NCI-H1105 treated with DMSO at 0.1 percent for 48 hours (cell line): ENCODE measurements at regions not wholly inside any gene's neighbourhood (a gene's known extent, or its start where the extent isn't known, plus 50 kb on each side); places are given as distances from the start of the nearest gene placed in this dataset.
A peak's percentile ranks its signal among the peaks of the same experiment; 100 is the strongest.

Source experiments
- DNase-seq: peaks from one replicate; lab custom pipeline; 2025; lab: John Stamatoyannopoulos, UW

DNA sequence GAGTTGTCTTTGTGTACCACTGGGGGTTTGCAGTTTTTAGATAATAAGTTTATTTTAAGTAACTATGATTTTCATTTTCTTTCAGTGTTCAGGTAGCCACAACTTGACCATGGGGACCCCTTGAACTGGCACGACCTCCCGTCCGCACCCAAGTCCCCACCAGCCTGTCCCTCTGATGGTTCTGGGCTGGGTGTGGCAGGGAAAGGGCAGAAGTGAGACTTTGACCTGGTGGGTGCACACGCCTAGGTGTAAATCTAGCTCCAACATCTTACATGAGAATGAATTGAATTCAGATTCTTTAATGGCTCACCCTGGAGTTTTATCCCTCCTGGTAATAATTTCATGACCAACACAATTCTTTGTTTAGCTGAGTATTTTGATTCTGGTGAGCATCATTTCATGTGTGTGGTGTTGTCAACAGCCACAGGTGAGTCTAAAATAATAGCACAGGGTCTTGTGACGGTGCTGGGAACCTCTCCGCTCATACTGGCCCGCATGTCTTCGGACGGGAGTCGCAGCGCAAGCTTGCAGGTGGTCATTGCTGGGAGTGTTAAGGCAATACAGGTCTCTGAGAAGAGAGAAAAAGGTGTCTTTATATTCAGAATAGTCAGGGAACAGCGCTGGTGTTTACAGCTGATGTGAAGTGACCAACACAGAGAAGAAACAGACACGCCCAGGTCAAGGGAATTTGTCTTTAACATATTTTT is 50.8 kb upstream of the POFUT2 start:
- DNase-seq = no peak

DNA sequence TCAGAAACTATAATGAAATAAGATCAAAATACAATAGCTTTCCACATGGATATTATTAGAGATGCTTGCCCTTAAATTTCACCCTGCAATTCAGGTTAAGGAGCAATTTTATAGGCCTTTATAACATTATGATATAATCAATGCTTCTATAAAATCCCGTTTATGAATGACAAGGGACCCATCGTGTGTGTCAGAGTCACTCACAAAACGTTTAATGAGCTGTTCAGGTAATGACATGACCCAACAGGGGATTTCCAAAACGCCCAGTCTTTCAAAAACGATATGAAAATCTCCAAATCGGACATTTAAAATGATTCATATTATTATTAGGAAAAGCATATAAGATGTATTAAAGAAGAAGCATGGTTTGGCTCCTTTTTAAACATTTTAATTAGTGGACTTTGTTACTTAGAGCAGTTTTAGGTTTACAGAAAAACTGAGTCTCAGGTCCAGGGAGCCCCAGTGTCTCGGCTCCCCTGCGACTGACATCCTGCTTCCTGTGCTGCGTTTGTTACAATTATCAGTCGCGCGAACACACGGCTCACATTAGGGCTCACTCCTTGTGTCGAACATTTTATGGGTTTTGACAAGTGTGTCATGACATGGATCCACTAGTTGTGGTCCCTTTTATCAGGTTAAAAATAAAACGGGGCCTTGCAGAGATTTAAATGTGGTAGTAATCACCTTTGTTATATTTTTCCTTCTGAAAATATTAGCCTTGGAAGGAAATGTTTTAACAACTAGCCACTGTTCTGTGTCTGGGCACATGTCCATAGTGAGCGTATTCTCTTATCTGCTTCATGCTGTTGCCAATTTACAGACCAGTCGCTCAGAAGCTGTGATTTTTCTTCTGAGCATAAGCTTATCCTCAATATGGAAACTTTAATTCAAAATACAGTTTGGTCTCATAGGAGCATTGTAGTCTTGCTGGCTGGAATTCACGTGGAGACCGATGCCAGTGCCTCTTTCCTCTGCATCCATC is 52.0 kb upstream of the POFUT2 start:
- DNase-seq = no peak

DNA sequence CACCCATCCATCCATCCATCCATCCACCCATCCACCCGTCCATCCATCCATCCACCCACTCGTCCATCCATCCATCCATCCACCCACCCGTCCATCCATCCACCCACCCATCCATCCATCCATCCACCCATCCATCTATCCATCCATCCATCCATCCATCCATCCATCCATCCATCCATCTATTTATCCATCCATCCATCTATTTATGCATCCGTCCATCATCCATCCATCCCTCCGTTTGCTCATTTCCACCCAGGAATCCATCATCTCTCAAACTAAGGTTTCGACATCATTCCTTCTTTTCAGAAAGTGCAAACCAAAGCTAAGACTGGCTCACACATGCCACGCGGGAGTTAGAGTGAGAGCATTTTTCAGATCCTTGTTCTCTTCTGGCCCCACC is 52.8 kb upstream of the POFUT2 start:
- DNase-seq = no peak

DNA sequence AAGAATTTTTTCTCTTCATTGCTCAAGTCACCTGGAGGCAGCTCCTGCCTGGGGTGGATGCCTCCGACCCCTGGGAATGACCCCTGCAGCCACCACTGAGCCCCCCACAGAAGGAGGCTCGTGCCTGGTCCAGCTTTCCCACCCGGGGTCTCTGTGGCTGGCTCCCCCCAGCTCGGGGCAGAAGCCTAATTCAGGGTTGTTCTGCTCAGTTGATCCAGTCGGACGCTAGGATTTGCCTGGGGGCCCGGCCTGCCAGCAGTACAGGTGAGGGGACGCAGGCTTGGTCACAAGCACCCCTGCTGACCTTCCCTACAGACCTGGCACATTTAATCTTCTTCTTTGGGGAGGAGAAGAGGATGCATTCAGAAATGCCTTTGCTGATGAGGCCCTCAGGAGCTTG is 53.6 kb upstream of the POFUT2 start:
- DNase-seq = no peak

DNA sequence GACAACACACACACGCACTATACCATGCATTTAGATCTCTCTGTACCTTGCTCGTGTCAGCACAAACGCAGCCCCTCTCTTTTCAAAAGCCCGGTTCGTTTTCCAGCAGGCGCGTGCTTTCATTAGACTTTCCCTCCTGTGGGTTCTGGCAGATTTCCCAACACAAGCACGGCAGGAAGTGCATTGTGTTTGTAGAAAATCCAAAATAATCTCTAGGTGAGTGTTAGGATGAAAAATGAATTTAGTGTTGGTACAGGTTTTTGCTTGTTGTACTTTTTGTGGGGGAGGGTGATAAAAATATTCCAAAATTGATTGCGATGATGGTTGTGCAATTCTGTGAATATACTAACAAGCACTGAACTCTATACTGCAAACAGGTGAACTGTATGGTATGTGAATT is 54.1 kb upstream of the POFUT2 start:
- DNase-seq = peak; percentile 13

DNA sequence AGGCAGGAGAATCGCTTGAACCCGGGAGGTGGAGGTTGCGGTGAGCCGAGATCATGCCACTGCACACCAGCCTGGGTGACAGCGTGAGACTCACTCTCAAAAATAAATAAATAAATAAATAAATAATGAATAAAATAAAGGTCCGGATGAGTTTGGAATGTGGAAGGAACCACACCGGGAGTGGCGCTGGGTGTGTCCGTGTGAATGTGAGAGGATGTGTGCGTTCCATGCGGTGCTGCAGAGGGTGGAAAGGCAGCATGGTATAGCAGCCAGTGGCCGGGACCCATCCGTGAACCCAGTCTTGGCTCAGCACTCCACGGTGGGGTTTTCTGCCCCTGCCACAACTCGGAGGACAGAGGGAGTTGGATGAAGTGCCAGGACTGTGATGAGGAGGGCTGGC is 56.2 kb upstream of the POFUT2 start:
- DNase-seq = no peak

DNA sequence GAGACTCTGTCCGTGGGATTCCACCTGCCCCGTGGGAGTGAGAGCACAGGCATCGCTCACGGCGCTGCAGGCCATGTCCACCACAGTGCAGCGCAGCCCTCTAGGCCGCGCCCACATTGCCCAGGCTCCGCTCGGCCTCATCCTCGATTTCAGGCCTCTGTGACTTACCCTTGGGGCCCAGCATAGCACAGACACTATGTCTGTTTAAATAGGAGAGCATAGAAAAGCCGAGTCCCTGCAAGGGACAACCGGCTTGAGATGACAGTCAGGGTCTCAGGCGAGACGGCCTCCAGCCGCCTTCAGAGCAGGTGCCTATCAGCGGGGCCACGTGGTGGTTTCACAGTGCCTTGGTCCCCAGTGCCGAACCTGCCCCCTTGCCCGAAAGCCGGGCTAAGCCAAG is 56.9 kb upstream of the POFUT2 start:
- no peak for DNase-seq

DNA sequence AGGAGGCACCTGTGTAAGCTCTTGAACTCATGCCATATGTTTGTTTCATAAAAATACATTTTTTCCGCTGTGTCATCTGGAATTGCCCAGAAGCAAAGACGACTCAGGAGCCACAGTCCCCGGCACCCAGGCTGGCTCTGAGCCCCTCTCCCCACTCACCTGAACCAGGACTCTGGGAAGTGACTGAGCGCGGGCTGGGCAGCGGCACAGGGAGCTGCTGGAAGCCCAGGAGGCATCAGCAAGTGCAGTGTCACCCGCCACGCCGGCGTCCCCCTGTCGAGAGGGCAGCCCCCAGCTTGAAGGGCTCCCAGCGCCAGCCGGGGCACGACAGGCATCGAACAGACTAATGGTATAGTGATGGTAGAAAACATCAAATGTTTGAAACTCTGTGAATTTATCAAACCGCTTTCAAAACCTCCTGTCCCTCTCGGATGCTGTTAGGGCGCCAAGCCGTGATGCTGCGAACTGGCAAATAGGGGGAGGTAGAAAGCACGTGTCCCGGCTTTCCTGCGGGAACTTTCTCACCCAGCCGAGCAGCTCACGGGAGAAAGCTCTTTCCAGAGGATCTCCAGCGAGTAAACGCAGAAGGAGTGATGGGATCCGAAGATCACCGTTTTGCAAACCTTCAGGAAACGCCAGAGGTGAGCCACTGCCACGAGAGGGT is 57.8 kb upstream of the COL18A1 start:
- DNase-seq = no peak

DNA sequence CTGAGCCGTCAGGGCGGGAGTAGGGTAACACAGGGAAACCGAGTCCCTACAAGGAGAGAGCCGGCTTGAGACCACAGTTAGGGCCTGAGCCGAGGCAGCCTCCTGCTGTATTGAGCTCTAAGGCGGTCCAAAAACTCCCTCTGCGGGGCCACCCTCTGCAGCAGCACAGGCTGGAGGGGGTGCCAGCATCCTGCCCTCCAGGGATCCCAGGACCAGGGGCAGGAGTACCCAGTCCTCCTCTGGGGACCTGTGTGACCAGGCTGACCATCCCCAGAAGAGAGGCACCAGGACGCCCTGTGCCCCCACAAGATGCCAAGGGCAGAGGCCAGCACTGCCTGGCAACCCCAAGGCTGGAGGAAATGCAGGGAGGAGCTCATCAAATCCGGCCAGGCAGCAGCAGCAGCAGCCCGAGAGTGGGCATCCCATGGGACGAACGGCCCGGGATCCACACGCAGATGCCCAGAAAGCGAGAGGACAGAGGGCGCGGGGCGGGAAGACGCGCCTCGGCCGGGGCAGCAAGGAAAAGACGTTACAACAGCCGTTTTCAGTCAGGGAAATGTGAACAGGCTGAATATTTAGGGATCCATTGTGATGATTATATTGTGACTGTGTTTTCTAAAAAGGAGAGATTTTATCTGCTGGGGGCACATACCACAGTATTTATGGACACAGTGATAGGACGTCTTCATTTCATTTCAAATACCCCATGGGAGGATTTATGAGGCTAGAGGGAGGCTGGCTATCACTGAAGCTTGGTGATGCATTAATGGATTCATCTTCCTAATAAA is 57.1 kb upstream of the COL18A1 start:
- no peak for DNase-seq

DNA sequence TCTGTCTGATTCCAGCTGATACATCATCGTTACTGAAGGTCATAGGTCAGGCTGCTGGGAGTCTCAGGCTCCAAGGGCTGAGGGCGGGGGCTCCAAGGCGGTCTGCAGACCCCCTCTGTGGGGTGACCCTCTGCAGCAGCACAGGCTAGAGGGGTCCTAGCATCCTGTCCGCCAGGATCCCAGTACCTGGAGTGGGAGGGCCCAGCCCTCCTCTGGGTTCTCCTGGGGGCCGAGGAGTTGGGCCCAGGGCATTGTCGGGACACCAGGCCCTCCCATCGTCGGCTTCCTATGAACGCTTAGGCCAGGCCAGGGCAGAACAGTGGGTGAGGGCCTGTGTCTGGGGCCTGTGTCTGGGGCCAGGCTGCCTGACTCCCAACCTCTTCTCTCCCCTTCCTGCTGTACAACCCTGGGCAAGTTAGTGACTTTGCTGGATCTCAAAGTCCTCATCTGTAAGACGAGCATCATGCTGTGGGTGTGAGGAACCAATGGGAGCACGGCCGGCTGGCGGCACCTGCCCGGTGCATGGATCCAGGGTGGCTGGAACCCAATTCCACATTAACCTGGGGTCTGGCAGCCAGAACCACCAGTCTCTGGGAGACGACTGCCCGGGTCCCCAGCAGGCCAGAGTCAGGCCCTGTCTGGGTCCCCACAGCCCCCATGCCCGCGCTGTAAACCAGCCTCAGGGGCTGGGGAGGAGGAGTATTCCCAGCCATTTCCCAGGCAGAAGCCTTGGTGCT is 56.2 kb upstream of the COL18A1 start:
- DNase-seq = no peak

DNA sequence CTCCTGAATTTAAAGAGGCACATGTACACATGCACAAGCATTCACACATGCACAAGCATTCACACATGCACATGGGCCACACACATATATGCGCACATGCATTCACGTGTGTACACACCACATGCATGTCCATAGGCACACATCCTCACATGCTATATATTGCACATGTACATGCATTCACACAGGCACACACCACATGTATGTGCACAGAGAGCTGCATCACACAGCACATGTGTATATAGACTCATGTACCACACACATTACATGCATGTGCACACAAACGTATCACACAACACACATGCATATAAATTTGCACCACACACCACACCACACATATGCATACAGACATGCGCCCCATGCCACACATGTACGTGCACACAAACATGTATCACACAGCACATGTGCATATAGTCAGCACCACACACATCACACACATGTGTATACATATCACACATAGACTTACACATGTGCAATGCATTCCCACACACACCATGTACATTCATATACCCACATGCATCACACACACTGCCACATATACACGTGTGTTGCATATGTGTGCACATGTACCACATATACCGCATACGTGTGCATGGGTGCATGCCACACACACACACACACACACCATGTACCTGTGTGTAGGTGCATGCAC is 54.6 kb upstream of the COL18A1 start:
- no peak for DNase-seq

DNA sequence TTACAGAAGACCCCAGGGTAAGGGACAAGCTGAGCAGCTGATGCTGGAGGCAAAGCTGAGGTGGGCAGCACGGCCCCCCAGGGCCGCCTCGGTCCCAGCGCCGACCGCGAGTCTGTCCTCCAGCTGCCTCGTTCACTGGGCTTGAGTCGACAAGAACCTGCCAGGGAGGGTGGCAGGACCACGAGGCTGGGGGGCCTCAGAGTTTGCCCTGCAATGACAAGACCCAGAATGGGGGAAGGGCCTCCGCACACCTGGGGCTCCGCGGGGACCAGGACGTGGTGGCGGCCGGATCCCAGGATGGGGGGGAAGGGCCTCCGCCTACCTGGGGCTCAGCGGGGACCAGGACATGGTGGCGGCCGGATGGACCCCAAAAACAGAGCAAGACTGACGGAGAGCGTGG is 53.9 kb upstream of the COL18A1 start:
- DNase-seq = no peak

DNA sequence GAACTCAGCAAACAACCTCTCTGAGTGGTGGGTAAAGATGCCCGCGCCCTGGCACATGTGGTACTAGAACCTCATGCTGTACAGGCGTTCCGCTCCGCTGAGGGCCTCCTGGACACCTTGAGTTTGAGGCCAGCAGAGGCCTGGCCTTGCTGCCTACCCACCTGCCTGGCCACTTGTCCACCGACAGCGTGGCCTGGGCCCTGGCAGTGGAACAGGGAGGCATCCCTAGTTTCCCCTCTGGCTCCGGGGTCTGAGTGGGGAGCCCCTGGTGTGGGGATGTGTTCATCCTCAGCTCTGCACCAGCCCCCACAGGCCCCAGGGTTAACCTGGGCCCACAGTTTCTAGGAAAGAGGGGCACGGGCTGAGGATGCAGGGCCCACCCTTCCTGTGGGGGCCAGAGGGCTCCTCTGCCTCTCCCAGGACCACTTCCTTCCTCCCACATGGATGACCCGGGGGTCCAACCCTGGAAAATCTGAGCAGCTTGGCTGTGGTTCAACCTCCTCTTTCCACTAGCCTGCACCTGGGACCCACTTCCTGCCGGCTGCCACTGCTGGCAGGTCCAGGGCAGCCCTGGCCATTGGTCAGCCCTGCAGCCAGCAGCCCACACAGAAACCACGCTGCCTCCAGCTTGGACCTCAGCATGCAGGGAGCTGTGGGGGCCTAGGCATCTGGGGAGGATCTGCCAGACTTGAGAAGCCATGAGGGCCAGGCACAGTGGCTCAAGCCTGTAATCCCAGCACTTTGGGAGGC is 53.3 kb upstream of the COL18A1 start:
- DNase-seq = no peak

DNA sequence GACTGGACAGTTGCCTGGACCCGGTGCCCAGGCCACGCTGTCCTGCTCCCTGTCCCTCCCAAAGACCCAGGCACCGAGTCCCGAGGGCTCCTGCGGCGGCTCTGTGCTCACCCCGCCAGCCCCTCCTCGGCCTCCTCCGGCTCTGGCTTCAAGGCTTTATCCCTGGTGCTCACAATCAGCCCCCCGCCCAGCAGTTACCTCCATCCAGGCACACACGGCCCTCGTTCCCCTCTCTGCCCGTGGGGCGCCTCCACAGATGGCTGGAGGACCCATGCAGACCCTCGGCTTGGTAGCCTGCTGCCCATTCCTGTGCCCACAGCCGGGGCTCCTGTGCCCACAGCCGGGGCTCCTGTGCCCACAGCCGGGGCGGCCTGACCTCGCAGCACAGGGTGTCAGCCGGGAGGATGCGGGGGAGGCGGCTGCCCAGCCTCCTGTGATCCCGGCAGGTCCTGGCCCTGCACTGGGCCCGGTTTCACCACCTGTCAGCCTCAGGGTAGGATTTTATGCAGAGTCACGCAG is 52.3 kb upstream of the COL18A1 start:
- no peak for DNase-seq

DNA sequence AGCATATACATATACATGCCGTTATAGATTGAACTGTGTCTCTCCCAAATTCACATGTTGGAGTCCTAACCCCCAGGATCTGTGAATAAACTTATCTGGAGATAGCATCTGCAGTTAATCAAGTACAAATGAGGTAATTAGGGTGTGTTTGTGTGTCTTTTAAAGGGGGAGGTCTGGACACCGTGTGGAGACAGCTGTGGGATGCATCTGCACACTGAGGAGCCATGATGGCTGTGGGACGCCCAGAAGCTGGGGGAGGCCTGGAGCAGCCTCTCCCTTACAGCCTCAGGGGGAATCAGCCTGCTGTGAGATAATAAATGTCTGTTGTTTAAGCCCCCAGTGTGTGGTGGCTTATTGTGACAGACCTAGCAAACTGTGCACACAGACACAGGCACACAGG is 51.8 kb upstream of the COL18A1 start:
- no peak for DNase-seq

DNA sequence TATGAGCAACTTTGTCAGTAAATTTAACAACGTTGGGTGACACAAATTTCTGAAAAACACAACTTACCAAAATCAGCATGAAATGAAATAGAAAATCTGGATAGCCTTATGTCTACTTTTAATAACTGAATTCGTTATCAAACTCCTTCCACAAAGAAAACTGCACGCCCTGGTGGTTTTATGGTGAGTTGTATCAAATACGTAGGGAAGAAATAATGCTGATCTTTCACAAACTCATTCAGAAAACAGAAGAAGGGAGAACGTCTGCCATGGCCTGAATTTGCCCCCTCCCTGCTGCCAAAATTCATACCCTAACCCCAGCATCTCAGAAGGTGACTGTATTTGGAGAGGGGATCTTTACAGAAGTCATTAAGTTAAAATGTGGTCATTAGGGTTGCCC is 50.0 kb upstream of the COL18A1 start:
- no peak for DNase-seq
